Choroid plexus epithelial cell (primary cell): ENCODE measurements at regions not wholly inside any gene's neighbourhood (a gene's known extent, or its start where the extent isn't known, plus 50 kb on each side); places are given as distances from the start of the nearest gene placed in this dataset.
A peak's percentile ranks its signal among the peaks of the same experiment; 100 is the strongest.

Experiments
- DNase-seq: peaks from one replicate; pipeline ENCODE4 v3.0.0-alpha.2; 2010; ENCODE audit warnings: low read depth
- H3K4me3 ChIP-seq: 2 replicates; pipeline ENCODE4 v1.5.1; 2011; ENCODE audit warnings: low read depth, mild to moderate bottlenecking, control low read depth, low read length, moderate library complexity
- CTCF ChIP-seq: conservative IDR thresholded peaks from 2 replicates; pipeline ENCODE4 v1.5.1; 2011; ENCODE audit warnings: low read depth, mild to moderate bottlenecking, control low read depth, inconsistent platforms, low read length, moderate library complexity

GRCh38 chr4:14856062-14856933, 146.0 kb upstream of the CPEB2 start:
- TF ChIP-seq CTCF: no peak
- H3K4me3 ChIP-seq: no peak overlapping the region
- DNase-seq: peak; percentile 100

GRCh38 chr4:14856934-14857235, 145.4 kb upstream of the CPEB2 start:
- no peak for TF ChIP-seq CTCF
- no peak for DNase-seq
- no peak overlapping the region for H3K4me3 ChIP-seq

- no peak for DNase-seq
- TF ChIP-seq CTCF: no peak
- H3K4me3 ChIP-seq: no peak overlapping the region
Measured at GRCh38 chr4:14857475-14857874, 144.8 kb upstream of the CPEB2 start.

GRCh38 chr4:14857981-14858380, 144.3 kb upstream of the CPEB2 start:
- no peak for TF ChIP-seq CTCF
- DNase-seq: no peak

GRCh38 chr4:14862891-14863290, 139.4 kb upstream of the CPEB2 start:
- TF ChIP-seq CTCF: no peak
- H3K4me3 ChIP-seq: peak overlapping the region; percentile 48
- DNase-seq: no peak

More at GRCh38 chr4:14857981-14858380, 144.3 kb upstream of the CPEB2 start:
- no peak overlapping the region for H3K4me3 ChIP-seq

- DNase-seq: no peak
- H3K4me3 ChIP-seq: no peak overlapping the region
Measured at GRCh38 chr4:14863418-14864364, 138.6 kb upstream of the CPEB2 start.

More at GRCh38 chr4:14863418-14864364, 138.6 kb upstream of the CPEB2 start:
- no peak for TF ChIP-seq CTCF
